Activated naive CD4-positive, alpha-beta T cell treated with anti-CD3 and anti-CD28 coated beads, Interleukin-2, amount 50 U/mL, for 72 hours (primary cell): ENCODE measurements at regions not wholly inside any gene's neighbourhood (a gene's known extent, or its start where the extent isn't known, plus 50 kb on each side); places are given as distances from the start of the nearest gene placed in this dataset.
"Not testable (repeated sequence)": the region's sequence is repeated elsewhere in the genome, so short reads cannot be mapped to it uniquely, and the experiment has no call there.

Experiments
- ATAC-seq, 2 donors: fragments of 150-1000 bp; cut with Tn5 transposase; 2 replicates each; pipeline ENCODE4 v1.10.0; 2021; ENCODE audit warnings: mild to moderate bottlenecking in 2 of 2, moderate library complexity in 2 of 2
- DNase-seq, 2 donors: peaks; one replicate each; pipeline ENCODE4 v3.0.0; 2021 to 2022; ENCODE audit warnings: low spot score in 2 of 2
- H3K27ac Mint-ChIP-seq, 2 donors: one replicate each; pipeline ENCODE4 v1.8.0; 2022; ENCODE audit warnings: mild to moderate bottlenecking in 2 of 2, mixed read lengths in 2 of 2
- H3K36me3 Mint-ChIP-seq, 2 donors: one replicate each; pipeline ENCODE4 v1.8.0; 2022; ENCODE audit warnings: mixed read lengths in 2 of 2
- H3K9me3 Mint-ChIP-seq, 2 donors: one replicate each; pipeline ENCODE4 v1.8.0; 2022; ENCODE audit warnings: mixed read lengths in 2 of 2

GRCh38 chr5:152061095-152061494 lies 136.4 kb upstream of the GLRA1 start:
- Mint-ChIP-seq H3K27ac (no peak overlapping the region), H3K9me3 (peaks cover 0 to 6% of the 10 kb centered on the region in 2 donors), H3K36me3 (no peaks in the 10 kb centered on the region)
- no peak for ATAC-seq
- DNase-seq = no peak

- DNase-seq (no peak), ATAC-seq (no peak)
- Mint-ChIP-seq H3K9me3 (peaks cover 0 to 3% of the 10 kb centered on the region in 2 donors), H3K27ac (no peak overlapping the region), H3K36me3 (no peaks in the 10 kb centered on the region)
These were observed 133.6 kb upstream of the GLRA1 start for GRCh38 chr5:152058267-152058666.

GRCh38 chr5:152056931-152057330 lies 132.3 kb upstream of the GLRA1 start:
- no peak overlapping the region for H3K27ac Mint-ChIP-seq
- no peak for DNase-seq
- H3K36me3 Mint-ChIP-seq = peaks cover 6 to 9% of the 10 kb centered on the region in 2 donors
- ATAC-seq = no peak
- H3K9me3 Mint-ChIP-seq = peaks cover 5% of the 10 kb centered on the region in 2 donors

DNA sequence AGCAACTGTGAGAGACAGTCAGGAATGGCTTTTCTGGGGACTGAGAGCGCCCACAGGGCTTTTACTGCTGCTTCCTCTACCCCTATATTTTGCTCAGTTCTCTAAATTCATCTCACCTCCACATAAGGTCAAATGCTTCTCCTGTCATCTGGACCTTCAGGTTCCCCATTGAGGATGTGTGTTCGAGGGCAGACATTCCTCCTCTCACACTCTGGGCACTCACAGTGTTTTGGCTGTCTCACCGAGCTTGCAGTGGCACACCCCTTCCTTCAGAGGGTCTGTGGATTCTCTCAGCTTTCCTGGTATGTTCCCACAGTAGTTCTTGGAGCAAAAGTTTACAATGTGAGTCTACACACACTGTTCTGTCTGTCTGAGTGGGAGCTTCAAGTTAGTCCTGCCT lies 127.8 kb upstream of the GLRA1 start:
- Mint-ChIP-seq H3K36me3 (peaks cover 6 to 26% of the 10 kb centered on the region in 2 donors), H3K27ac (no peak overlapping the region), H3K9me3 (peaks cover 20 to 28% of the 10 kb centered on the region in 2 donors)
- no peak for ATAC-seq
- DNase-seq = no peak

- Mint-ChIP-seq H3K36me3 (peaks cover 6 to 26% of the 10 kb centered on the region in 2 donors), H3K9me3 (peaks cover 20 to 28% of the 10 kb centered on the region in 2 donors), H3K27ac (no peak overlapping the region)
- DNase-seq = no peak
- ATAC-seq = no peak
These were observed 127.1 kb upstream of the GLRA1 start for GRCh38 chr5:152051499-152052454.

GRCh38 chr5:152046361-152046760 lies 121.7 kb upstream of the GLRA1 start:
- ATAC-seq = no peak
- DNase-seq = no peak
- Mint-ChIP-seq H3K27ac (no peak overlapping the region), H3K9me3 (peaks cover 20 to 23% of the 10 kb centered on the region in 2 donors), H3K36me3 (peaks cover 0 to 16% of the 10 kb centered on the region in 2 donors)

- DNase-seq, ATAC-seq, H3K36me3 Mint-ChIP-seq, H3K9me3 Mint-ChIP-seq, H3K27ac Mint-ChIP-seq: not testable (repeated sequence)
These were observed 114.2 kb upstream of the GLRA1 start for GRCh38 chr5:152038856-152039255.

DNA sequence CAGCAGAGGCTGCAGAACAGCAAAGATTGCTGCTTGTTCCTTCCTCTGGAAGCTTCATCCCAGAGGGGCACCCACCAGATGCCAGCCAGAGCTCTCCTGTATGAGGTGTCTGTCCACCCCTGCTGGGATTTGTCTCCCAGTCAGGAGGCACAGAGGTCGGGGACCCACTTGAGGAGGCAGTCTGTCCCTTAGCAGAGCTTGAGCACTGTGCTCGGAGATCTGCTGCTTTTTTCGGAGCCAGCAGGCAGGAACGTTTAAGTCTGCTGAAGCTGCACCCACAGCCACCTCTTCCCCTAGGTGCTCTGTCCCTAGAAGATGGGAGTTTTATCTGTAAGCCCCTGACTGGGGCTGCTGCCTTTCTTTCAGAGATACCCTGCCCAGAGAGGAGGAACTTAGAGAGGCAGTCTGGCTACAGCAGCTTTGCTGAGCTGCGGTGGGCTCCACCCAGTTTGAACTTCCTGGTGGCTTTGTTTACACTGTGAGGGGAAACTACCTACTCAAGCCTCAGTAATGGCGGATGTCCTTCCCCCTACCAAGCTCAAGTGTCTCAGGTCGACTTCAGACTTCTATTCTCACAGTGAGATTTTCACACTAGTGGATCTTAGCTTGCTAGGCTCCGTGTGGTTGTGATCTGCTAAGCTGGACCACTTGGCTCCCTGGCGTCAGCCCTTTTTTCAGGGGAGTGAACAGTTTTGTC lies 101.8 kb upstream of the GLRA1 start:
- peaks cover 31 to 32% of the 10 kb centered on the region in 2 donors for H3K9me3 Mint-ChIP-seq
- not testable (repeated sequence) for ATAC-seq, DNase-seq
- peak overlapping the region in 1 of 2 donors; percentile 59 for H3K27ac Mint-ChIP-seq
- peaks cover 28 to 45% of the 10 kb centered on the region in 2 donors for H3K36me3 Mint-ChIP-seq

DNA sequence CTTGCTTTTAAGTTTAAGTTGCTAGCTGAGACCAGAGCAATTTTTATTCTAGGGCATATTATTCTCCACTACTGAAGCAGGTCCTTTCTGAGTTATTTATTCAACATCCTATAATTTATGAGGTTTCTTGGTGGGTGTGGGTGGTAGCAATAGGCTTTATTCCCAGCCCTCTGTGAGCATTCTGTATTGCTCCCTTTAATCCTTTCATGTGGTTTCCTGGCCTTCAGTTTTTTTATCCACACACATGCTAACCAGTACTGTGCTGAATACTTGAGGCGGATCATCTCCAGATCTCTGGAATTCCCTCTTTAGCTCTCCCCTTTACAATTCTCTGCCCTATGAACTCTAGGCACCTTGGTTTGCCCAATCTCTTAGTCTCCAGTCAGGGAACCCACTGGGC lies 91.8 kb upstream of the GLRA1 start:
- DNase-seq = no peak
- no peak overlapping the region for H3K27ac Mint-ChIP-seq
- H3K36me3 Mint-ChIP-seq = peaks cover 0 to 7% of the 10 kb centered on the region in 2 donors
- ATAC-seq = no peak
- H3K9me3 Mint-ChIP-seq = peaks cover 0 to 3% of the 10 kb centered on the region in 2 donors

GRCh38 chr5:152007653-152008335 lies 83.1 kb upstream of the GLRA1 start:
- H3K27ac Mint-ChIP-seq = no peak overlapping the region
- DNase-seq (no peak), ATAC-seq (no peak)
- H3K36me3 Mint-ChIP-seq = peaks cover 0 to 7% of the 10 kb centered on the region in 2 donors
- H3K9me3 Mint-ChIP-seq = peaks cover 3 to 11% of the 10 kb centered on the region in 2 donors

DNA sequence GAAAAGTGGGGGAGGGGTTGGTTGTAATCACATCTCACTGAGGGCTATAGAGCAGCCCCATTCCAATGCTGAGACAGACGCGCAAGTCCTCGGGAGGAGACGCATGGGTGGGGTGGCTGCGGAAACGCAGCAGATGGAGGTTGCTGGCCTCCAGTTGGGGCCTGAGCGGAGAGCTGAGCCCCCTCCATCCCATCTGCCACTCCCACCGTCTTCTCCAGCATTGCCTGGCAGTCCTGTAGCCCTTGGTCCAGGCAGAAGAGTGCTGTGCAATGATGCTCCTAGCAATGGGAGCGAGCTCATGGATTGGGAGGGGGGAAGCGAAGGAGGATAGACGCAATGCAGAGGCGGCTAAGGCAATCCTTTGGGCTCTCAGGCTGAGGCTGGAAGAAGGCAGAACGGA lies 79.4 kb upstream of the GLRA1 start:
- Mint-ChIP-seq H3K36me3 (peaks cover 0 to 14% of the 10 kb centered on the region in 2 donors), H3K9me3 (peaks cover 17 to 20% of the 10 kb centered on the region in 2 donors), H3K27ac (no peak overlapping the region)
- DNase-seq = no peak
- no peak for ATAC-seq
